HG03097 (cell line): ENCODE measurements at regions not wholly inside any gene's neighbourhood (a gene's known extent, or its start where the extent isn't known, plus 50 kb on each side); places are given as distances from the start of the nearest gene placed in this dataset.

Experiments used
- ATAC-seq: cut with Tn5 transposase; IDR thresholded peaks from one replicate; pipeline ENCODE4 v1.9.1; 2021; ENCODE audit not compliant: unreplicated experiment, low FRiP score

GRCh38 chr2:15073664-15074063 lies 441.1 kb downstream of the LRATD1 start:
- no peak for ATAC-seq

GRCh38 chr2:15074319-15074718 lies 441.8 kb downstream of the LRATD1 start:
- no peak for ATAC-seq

GRCh38 chr2:15074751-15075700 lies 442.5 kb downstream of the LRATD1 start:
- ATAC-seq, result no peak

- no peak for ATAC-seq
Observed at GRCh38 chr2:15076668-15077067, 444.2 kb downstream of the LRATD1 start.

GRCh38 chr2:15081356-15081755 lies 448.8 kb downstream of the LRATD1 start:
- ATAC-seq, result no peak

- no peak for ATAC-seq
Observed at GRCh38 chr2:15082105-15083058, 449.9 kb downstream of the LRATD1 start.

GRCh38 chr2:15084826-15085489 lies 452.4 kb downstream of the LRATD1 start:
- ATAC-seq, result no peak

- ATAC-seq, result no peak
Observed at GRCh38 chr2:15092181-15092580, 459.7 kb downstream of the LRATD1 start.

GRCh38 chr2:15092691-15093090 lies 460.2 kb downstream of the LRATD1 start:
- ATAC-seq, result no peak

GRCh38 chr2:15094161-15094560 lies 461.6 kb downstream of the LRATD1 start:
- ATAC-seq, result no peak

- ATAC-seq, result no peak
Observed at GRCh38 chr2:15096873-15097272, 464.3 kb downstream of the NBAS start.

GRCh38 chr2:15107137-15107536 lies 454.0 kb downstream of the NBAS start:
- ATAC-seq, result no peak

GRCh38 chr2:15111718-15112117 lies 449.4 kb downstream of the NBAS start:
- no peak for ATAC-seq

GRCh38 chr2:15112216-15112615 lies 448.9 kb downstream of the NBAS start:
- no peak for ATAC-seq

GRCh38 chr2:15115776-15116175 lies 445.4 kb downstream of the NBAS start:
- ATAC-seq, result no peak

GRCh38 chr2:15116830-15117229 lies 444.3 kb downstream of the NBAS start:
- ATAC-seq, result no peak
